ENCODE measurements at regions not wholly inside any gene's neighbourhood (a gene's known extent, or its start where the extent isn't known, plus 50 kb on each side); places are given as distances from the start of the nearest gene placed in this dataset.

DNA sequence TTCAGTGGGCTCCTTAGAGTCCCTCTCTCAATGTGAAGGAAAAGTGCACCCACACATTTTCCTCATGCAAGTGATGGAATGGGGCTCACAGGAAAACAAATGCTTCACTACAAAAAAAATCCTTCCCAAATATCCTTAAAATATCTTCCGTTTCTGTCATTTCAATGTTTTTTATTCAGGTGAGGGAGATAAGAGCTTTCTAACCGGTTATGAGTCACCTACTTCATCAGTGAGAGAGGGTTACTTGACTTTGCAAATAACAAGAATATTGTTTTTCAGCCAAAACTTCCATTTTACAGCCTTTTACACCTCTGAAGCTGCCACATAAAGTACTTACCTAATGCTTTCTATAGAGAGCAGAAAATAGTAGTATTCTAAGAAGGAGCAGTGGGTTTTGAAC, 98.3 kb upstream of the CD55 start:
- no peak overlapping the region for H2AFZ ChIP-seq (ENCODE audit: control insufficient read depth, low read depth, low read length)
- WGBS (ENCODE audit: insufficient coverage, insufficient replicate concordance, low lambda C conversion rate, missing lambda C conversion rate) = 3% methylated on average over 2 of the region's 2 CpGs

More for the DNA sequence above, 98.3 kb upstream of the CD55 start:
- peaks cover 10% of the 10 kb centered on the region for H3K4me1 ChIP-seq (ENCODE audit: control insufficient read depth, insufficient read depth, low read length)
- ATAC-seq (no peak), FAIRE-seq (no peak), DNase-seq (ENCODE audit: low read depth, low spot score) (no peak)
- H3K27me3 ChIP-seq (replicated peaks in 1 of 2; ENCODE audit: control insufficient read depth in 2 of 2, insufficient read depth in 2 of 2, low read length in 1 of 2) = no peaks in the 10 kb centered on the region; a peak in 1 of 4 replicates
- BruUV-seq (replicated peaks) = no TSS peak
- ChIA-PET CTCF (no interaction called here), RAD21 (ENCODE audit: unreplicated experiment) (no interaction called here), POLR2A (no interaction called here), SMC1A (ENCODE audit: uncharacterized antibody, unreplicated experiment) (interaction anchor here (0.7 kb wide), 1 partner anchor 281 kb away, joined by 3 read pairs; no protein-coding TSS in a partner anchor)
- no peak overlapping the region for H3K4me2 ChIP-seq (ENCODE audit: control insufficient read depth, insufficient read depth)
- no peak for TF ChIP-seq KDM1A (IDR thresholded peaks at IDR 0.05; ENCODE audit: borderline replicate concordance)
- TF ChIP-seq RB1 (IDR thresholded peaks at IDR 0.05; ENCODE audit: borderline replicate concordance) = no peak
- no peak for TF ChIP-seq BACH1 (IDR thresholded peaks at IDR 0.05; ENCODE audit: borderline replicate concordance)
- no peak for TF ChIP-seq NR2F1 (conservative IDR thresholded peaks at IDR 0.05)
- TF ChIP-seq FOXK2 (IDR thresholded peaks at IDR 0.05) = no peak
- TF ChIP-seq MEF2A (IDR thresholded peaks at IDR 0.05; ENCODE audit: insufficient read depth, low read depth, low read length) = no peak
- TF ChIP-seq TCF12 (IDR thresholded peaks at IDR 0.05; ENCODE audit: low read depth, low read length) = no peak
- TF ChIP-seq HDGF (IDR thresholded peaks at IDR 0.05) = no peak
- TF ChIP-seq, protein P1, sequence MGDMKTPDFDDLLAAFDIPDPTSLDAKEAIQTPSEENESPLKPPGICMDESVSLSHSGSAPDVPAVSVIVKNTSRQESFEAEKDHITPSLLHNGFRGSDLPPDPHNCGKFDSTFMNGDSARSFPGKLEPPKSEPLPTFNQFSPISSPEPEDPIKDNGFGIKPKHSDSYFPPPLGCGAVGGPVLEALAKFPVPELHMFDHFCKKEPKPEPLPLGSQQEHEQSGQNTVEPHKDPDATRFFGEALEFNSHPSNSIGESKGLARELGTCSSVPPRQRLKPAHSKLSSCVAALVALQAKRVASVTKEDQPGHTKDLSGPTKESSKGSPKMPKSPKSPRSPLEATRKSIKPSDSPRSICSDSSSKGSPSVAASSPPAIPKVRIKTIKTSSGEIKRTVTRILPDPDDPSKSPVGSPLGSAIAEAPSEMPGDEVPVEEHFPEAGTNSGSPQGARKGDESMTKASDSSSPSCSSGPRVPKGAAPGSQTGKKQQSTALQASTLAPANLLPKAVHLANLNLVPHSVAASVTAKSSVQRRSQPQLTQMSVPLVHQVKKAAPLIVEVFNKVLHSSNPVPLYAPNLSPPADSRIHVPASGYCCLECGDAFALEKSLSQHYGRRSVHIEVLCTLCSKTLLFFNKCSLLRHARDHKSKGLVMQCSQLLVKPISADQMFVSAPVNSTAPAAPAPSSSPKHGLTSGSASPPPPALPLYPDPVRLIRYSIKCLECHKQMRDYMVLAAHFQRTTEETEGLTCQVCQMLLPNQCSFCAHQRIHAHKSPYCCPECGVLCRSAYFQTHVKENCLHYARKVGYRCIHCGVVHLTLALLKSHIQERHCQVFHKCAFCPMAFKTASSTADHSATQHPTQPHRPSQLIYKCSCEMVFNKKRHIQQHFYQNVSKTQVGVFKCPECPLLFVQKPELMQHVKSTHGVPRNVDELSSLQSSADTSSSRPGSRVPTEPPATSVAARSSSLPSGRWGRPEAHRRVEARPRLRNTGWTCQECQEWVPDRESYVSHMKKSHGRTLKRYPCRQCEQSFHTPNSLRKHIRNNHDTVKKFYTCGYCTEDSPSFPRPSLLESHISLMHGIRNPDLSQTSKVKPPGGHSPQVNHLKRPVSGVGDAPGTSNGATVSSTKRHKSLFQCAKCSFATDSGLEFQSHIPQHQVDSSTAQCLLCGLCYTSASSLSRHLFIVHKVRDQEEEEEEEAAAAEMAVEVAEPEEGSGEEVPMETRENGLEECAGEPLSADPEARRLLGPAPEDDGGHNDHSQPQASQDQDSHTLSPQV (IDR thresholded peaks at IDR 0.05) = no peak
- TF ChIP-seq TCF7 (IDR thresholded peaks at IDR 0.05; ENCODE audit: borderline replicate concordance) = no peak
- TF ChIP-seq ZNF384 (IDR thresholded peaks at IDR 0.05; ENCODE audit: borderline replicate concordance, low read depth, low read length) = no peak
- TF ChIP-seq RFX5 (IDR thresholded peaks at IDR 0.05; ENCODE audit: low read depth, low read length) = no peak
- no peak for TF ChIP-seq BRCA1 (IDR thresholded peaks at IDR 0.05; ENCODE audit: low read depth, low read length)
- TF ChIP-seq STAT3 (IDR thresholded peaks at IDR 0.05; ENCODE audit: low read depth, low read length) = no peak
- no peak overlapping the region for H3K27ac ChIP-seq (ENCODE audit: control insufficient read depth, insufficient read depth)
- no peaks in the 10 kb centered on the region for H4K20me1 ChIP-seq (ENCODE audit: control insufficient read depth, insufficient read depth)
- H3K79me2 ChIP-seq (ENCODE audit: control insufficient read depth, insufficient read depth, low read length) = no peaks in the 10 kb centered on the region
- H3K9ac ChIP-seq (ENCODE audit: control insufficient read depth, insufficient read depth, low read length) = no peak overlapping the region
- in situ Hi-C loops (cut with MboI) (no loop called here), intact Hi-C loops (cut with micrococcal nuclease; ENCODE audit: unreplicated experiment) (no loop called here)
- no peaks in the 10 kb centered on the region for H3K36me3 ChIP-seq (ENCODE audit: control insufficient read depth in 2 of 2, insufficient read depth in 2 of 2, low read length in 1 of 2)
- H3K9me3 ChIP-seq (replicated peaks; ENCODE audit: control insufficient read depth, insufficient read depth, low read length) = no peaks in the 10 kb centered on the region
- H3K4me3 ChIP-seq = no peak overlapping the region

All from GM12878 (cell line).